ENCODE measurements at regions not wholly inside any gene's neighbourhood (a gene's known extent, or its start where the extent isn't known, plus 50 kb on each side); places are given as distances from the start of the nearest gene placed in this dataset.

DNA sequence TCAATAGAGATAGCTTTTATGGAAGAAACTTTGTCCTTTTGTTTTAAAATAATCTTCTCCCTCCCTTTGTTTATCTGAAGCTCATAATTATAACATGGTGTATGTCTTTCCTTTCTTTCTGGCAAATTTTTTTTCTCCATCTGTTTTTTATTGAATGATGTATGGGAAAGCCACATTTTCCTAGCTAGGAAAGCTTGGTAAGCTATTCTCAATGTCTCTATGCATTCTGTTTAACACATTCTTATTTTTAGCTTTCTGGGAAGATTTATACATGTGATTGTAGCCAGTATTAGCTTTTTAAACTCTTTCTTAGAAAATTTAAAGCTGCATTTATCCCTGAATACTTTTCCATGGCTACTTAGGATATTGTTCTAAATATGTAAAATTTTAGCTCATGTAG lies 124.9 kb upstream of the CSNK1A1L start:
- TF ChIP-seq, protein P1, sequence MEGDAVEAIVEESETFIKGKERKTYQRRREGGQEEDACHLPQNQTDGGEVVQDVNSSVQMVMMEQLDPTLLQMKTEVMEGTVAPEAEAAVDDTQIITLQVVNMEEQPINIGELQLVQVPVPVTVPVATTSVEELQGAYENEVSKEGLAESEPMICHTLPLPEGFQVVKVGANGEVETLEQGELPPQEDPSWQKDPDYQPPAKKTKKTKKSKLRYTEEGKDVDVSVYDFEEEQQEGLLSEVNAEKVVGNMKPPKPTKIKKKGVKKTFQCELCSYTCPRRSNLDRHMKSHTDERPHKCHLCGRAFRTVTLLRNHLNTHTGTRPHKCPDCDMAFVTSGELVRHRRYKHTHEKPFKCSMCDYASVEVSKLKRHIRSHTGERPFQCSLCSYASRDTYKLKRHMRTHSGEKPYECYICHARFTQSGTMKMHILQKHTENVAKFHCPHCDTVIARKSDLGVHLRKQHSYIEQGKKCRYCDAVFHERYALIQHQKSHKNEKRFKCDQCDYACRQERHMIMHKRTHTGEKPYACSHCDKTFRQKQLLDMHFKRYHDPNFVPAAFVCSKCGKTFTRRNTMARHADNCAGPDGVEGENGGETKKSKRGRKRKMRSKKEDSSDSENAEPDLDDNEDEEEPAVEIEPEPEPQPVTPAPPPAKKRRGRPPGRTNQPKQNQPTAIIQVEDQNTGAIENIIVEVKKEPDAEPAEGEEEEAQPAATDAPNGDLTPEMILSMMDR (IDR thresholded peaks at IDR 0.05): no peak
- TF ChIP-seq CEBPB (IDR thresholded peaks at IDR 0.05): no peak
- TF ChIP-seq, protein P2, sequence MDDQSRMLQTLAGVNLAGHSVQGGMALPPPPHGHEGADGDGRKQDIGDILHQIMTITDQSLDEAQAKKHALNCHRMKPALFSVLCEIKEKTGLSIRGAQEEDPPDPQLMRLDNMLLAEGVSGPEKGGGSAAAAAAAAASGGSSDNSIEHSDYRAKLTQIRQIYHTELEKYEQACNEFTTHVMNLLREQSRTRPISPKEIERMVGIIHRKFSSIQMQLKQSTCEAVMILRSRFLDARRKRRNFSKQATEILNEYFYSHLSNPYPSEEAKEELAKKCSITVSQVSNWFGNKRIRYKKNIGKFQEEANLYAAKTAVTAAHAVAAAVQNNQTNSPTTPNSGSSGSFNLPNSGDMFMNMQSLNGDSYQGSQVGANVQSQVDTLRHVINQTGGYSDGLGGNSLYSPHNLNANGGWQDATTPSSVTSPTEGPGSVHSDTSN (IDR thresholded peaks at IDR 0.05): no peak
- TF ChIP-seq ESRRA (IDR thresholded peaks at IDR 0.05; ENCODE audit: borderline replicate concordance, low read length): no peak
- no peak for TF ChIP-seq JUNB (IDR thresholded peaks at IDR 0.05)
- TF ChIP-seq GATA3 (IDR thresholded peaks at IDR 0.05; ENCODE audit: borderline replicate concordance): no peak
